Gastroesophageal sphincter (tissue), 4 donors: ENCODE measurements at regions not wholly inside any gene's neighbourhood (a gene's known extent, or its start where the extent isn't known, plus 50 kb on each side); places are given as distances from the start of the nearest gene placed in this dataset.

ENCODE experiments used
- ATAC-seq: fragments of 150-250 bp; one replicate; pipeline ENCODE4 v1.9.1; 2016; ENCODE audit warnings: mild to moderate bottlenecking, moderate library complexity
- H3K27ac ChIP-seq, 4 donors: fragments of 200-600 bp; sonication (generic) in 3 of 4; 1 replicate in 3 of 4; 2 replicates in 1 of 4; pipeline ENCODE4 v1.5.1; 2016 to 2019
- H3K27me3 ChIP-seq: fragments of 200-600 bp; sonication (generic); one replicate; pipeline ENCODE4 v1.5.1; 2019
- H3K36me3 ChIP-seq, 2 donors: fragments of 200-600 bp; sonication (generic); one replicate each; pipeline ENCODE4 v1.5.1; 2019; ENCODE audit warnings: control low read depth in 1 of 2
- H3K4me1 ChIP-seq, 3 donors: fragments of 200-600 bp; sonication (generic); 1 replicate in 2 of 3; 2 replicates in 1 of 3; pipeline ENCODE4 v1.5.1; 2016 to 2019; ENCODE audit warnings: control low read depth in 2 of 3
- H3K4me3 ChIP-seq, 2 donors: fragments of 200-600 bp; sonication (generic); one replicate each; pipeline ENCODE4 v1.5.1; 2019; ENCODE audit warnings: mild to moderate bottlenecking in 1 of 2, moderate library complexity in 1 of 2
- H3K9me3 ChIP-seq, 3 donors: fragments of 200-600 bp; sonication (generic); one replicate each; pipeline ENCODE4 v1.5.1; 2017 to 2019; ENCODE audit warnings: control low read depth in 2 of 3
- EP300 ChIP-seq: sonication (generic); formaldehyde crosslinking; IDR thresholded peaks from one replicate; pipeline ENCODE4 v1.6.1; 2017; ENCODE audit warnings: antibody characterized with exemption, mild to moderate bottlenecking
- POLR2A ChIP-seq, 2 donors: fragments of 450-650 bp; IDR thresholded peaks; one replicate each; pipeline ENCODE4 v1.6.1; 2017; ENCODE audit warnings: antibody characterized with exemption in 2 of 2, mild to moderate bottlenecking in 2 of 2, moderate library complexity in 1 of 2
- POLR2AphosphoS5 ChIP-seq: sonication (generic); formaldehyde crosslinking; IDR thresholded peaks from one replicate; pipeline ENCODE4 v1.6.1; 2017; ENCODE audit warnings: antibody characterized with exemption
- WGBS, 2 donors: methylation state at CpG; one replicate each; pipeline ENCODE4 v1.1.5; 2018; ENCODE audit warnings: low coverage in 1 of 2; 5-methylcytosine and 5-hydroxymethylcytosine counted together
- TF ChIP-seq, protein P1 (sequence below), 4 experiments: fragments of 200-600 bp in 2 of 4; fragments of 450-650 bp in 2 of 4; sonication (generic) in 1 of 4; IDR thresholded peaks; one replicate each; pipeline ENCODE4 v1.5.1; 2017 to 2019; ENCODE audit warnings: antibody characterized with exemption in 4 of 4, mild to moderate bottlenecking in 2 of 4, moderate library complexity in 2 of 4

DNA sequence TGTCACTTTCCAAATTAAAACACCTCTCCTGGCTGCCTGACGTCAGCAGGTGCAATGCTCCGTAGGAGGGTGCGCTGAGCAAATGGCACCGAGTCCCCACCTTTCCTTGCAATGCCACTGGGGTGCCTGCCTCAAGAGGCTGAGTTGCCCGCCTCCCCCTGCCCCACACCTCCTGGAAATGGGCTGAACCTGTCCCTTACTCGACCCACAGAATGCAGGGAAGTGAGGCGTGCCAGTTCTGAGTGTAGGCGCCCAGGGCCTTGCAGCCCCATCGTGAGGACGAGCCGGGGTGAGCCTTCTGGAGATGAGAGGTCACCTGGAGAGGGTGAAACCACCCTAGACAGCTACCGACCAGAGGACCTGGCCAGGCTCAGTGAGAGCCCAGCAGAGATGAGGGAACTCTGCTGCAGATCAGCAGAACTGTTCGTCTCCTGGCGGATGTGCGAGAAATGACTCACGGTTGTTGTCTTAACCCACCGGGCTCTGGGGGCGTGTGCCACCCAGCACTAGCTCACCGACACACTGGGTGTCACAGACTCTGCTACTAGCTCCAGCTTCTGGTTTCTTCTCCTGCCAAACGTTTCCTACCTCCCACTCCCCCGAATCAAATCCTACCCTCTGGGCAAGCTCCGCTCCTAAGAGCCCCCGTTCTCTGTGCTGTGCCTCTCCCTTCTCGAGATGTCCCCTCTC, 168.7 kb upstream of the HDAC4 start:
- Histone ChIP-seq H3K4me3 (no peak overlapping the region), H3K27ac (no peak overlapping the region), H3K9me3 (no peaks in the 10 kb centered on the region), H3K36me3 (no peaks in the 10 kb centered on the region), H3K27me3 (peaks cover 5% of the 10 kb centered on the region), H3K4me1 (no peaks in the 10 kb centered on the region)
- no peak for ATAC-seq
- 84% methylated on average over 8 to 11 of the region's 24 CpGs for WGBS, 2 donors
- no peak for TF ChIP-seq POLR2A (IDR thresholded peaks at IDR 0.05)
- TF ChIP-seq, protein P1, sequence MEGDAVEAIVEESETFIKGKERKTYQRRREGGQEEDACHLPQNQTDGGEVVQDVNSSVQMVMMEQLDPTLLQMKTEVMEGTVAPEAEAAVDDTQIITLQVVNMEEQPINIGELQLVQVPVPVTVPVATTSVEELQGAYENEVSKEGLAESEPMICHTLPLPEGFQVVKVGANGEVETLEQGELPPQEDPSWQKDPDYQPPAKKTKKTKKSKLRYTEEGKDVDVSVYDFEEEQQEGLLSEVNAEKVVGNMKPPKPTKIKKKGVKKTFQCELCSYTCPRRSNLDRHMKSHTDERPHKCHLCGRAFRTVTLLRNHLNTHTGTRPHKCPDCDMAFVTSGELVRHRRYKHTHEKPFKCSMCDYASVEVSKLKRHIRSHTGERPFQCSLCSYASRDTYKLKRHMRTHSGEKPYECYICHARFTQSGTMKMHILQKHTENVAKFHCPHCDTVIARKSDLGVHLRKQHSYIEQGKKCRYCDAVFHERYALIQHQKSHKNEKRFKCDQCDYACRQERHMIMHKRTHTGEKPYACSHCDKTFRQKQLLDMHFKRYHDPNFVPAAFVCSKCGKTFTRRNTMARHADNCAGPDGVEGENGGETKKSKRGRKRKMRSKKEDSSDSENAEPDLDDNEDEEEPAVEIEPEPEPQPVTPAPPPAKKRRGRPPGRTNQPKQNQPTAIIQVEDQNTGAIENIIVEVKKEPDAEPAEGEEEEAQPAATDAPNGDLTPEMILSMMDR (IDR thresholded peaks at IDR 0.05): no peak
- TF ChIP-seq POLR2AphosphoS5: no peak
- no peak for TF ChIP-seq EP300

DNA sequence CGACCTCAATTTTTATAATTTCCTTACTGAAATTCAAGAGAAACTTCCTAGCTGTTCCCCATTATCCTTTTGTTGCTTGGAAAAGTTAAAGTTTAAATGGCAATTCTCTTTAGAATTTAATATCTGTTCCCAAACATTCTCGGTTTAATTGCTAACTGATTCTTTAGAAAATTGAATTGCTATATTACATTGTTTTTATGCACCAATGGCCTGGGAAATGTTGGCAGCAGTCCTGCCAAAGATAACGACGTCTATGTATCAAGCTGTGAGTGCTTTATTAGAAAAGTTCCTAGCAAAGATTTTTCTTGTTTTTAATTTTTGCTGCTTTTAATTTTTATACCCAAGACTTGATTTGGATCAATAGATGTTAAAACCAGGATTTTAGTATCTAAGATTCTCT, 167.8 kb upstream of the HDAC4 start:
- H3K27me3 ChIP-seq: no peaks in the 10 kb centered on the region
- H3K4me1 ChIP-seq: no peaks in the 10 kb centered on the region

DNA sequence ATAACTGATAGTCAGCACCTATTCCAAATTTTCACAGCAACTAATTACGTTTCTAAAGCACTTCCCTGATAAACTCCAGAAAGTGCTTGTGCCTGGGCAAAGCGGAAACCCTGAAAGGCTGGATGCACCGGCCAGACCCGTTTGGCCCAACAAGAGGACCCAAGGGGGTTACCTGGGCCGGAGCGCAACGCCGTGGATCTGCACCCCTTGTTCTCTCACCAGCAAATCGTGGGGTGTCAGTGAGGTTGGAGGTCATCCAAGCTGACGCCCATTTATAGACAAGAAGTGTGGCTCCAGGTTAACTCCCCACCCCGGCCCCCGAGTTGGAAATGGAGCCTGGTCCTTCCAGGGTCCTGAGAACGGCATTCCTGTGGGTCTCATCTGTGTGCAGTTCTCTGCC, 167.0 kb upstream of the HDAC4 start:
- Histone ChIP-seq H3K36me3 (no peaks in the 10 kb centered on the region), H3K4me1 (no peaks in the 10 kb centered on the region), H3K27me3 (no peaks in the 10 kb centered on the region), H3K4me3 (no peak overlapping the region), H3K9me3 (no peaks in the 10 kb centered on the region), H3K27ac (no peak overlapping the region)
- WGBS, 2 donors: 74 to 84% methylated on average over 9 to 11 of the region's 13 CpGs
- no peak for TF ChIP-seq POLR2A (IDR thresholded peaks at IDR 0.05)
- ATAC-seq: no peak

More for the DNA sequence above, 167.8 kb upstream of the HDAC4 start:
- no peak for ATAC-seq
- H3K9me3 ChIP-seq: no peaks in the 10 kb centered on the region
- no peak for TF ChIP-seq EP300
- TF ChIP-seq, protein P1 (IDR thresholded peaks at IDR 0.05): no peak
- TF ChIP-seq POLR2AphosphoS5: no peak
- TF ChIP-seq POLR2A (IDR thresholded peaks at IDR 0.05): no peak
- no peak overlapping the region for H3K27ac ChIP-seq
- H3K36me3 ChIP-seq: no peaks in the 10 kb centered on the region
- no peak overlapping the region for H3K4me3 ChIP-seq
- WGBS, 2 donors: 46 to 68% methylated on average over 4 of the region's 4 CpGs

DNA sequence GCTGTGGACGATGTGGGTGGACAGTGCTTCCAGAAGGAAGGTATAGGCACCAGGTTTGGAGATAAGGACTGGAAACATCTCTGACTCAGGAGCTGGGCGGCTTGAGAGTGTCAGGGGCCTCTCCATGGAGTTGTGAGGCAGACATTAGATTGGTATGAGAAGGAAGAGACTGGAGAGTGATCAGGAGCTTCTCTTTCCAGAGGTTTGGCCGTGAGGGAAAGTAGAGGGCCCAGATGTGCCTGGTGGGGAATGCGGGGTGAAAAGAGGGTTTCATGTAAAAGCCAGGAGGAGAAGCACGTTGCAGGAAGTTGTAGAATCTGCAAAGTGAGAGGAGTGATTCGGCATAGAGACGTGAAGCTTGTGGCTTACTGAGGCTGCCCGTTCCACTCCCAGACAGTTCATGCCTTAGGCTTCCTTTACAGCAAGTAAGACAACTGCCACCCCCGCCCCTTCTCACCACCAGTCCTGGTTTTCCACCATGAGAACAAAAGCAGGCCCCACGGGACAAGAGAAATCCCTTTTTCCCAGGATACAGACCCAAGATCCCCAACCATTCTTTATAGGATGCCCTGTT, 166.3 kb upstream of the HDAC4 start:
- 79% methylated on average over 9 of the region's 10 CpGs; no CpG with 5 or more reads in 1 of the 2 donors for WGBS, 2 donors
- no peaks in the 10 kb centered on the region for H3K9me3 ChIP-seq
- no peak overlapping the region for H3K4me3 ChIP-seq
- no peak for ATAC-seq
- no peak for TF ChIP-seq POLR2A (IDR thresholded peaks at IDR 0.05)
- no peak for TF ChIP-seq POLR2AphosphoS5
- no peak for TF ChIP-seq EP300
- TF ChIP-seq, protein P1 (IDR thresholded peaks at IDR 0.05): no peak
- H3K27me3 ChIP-seq: no peaks in the 10 kb centered on the region
- no peaks in the 10 kb centered on the region for H3K4me1 ChIP-seq
- no peak overlapping the region for H3K27ac ChIP-seq
- no peaks in the 10 kb centered on the region for H3K36me3 ChIP-seq

DNA sequence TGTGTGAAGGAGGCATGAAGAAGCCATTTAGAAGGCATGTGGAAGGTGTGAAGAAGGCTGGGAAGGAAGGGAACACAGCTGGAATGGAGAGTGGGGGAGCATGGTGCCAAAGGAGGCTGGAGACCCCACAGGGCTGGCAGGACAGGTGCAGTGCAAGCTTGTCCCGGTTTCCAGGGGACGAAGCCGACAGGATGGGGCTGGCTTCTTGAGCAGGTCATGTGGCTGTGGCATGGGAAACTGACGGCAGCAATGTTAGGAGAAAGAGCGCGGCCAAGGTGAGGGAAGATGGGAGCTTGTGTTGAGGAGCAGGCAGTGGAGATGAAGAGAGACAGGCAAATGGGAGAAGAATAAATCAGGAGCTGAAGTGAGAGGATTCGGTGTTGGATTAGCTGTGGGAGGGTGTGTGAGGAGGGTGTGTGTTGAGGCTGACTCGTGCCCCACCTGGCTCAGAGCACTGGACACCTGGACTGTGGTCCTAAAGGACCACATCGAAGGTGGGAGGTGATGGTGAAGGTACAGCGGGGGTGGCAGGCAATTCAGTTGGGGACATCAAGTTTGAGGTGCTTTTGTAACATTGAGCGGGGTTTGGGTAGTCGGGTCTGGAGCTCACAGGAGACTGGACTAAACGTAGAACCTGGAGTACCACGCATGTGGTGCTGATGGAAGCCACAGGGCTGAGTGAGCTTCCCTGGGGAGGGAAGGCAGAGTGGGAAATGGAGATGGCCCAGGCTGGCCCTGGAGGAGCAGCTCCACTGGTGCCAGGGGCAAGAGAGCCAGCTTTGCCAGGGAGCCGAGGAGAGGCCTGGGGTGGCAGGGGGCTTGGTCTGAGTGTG, 165.6 kb upstream of the HDAC4 start:
- 89 to 90% methylated on average over 6 to 15 of the region's 15 CpGs for WGBS, 2 donors
- Histone ChIP-seq H3K9me3 (no peaks in the 10 kb centered on the region), H3K27me3 (no peaks in the 10 kb centered on the region), H3K27ac (no peak overlapping the region), H3K4me1 (peaks cover 0 to 3% (median 0%) of the 10 kb centered on the region in 3 donors), H3K36me3 (no peaks in the 10 kb centered on the region), H3K4me3 (no peak overlapping the region)
- TF ChIP-seq POLR2A (IDR thresholded peaks at IDR 0.05) (no peak), EP300 (no peak)
- TF ChIP-seq, protein P1 (IDR thresholded peaks at IDR 0.05): no peak
- ATAC-seq: no peak
